GM12865 (cell line): ENCODE measurements at regions not wholly inside any gene's neighbourhood (a gene's known extent, or its start where the extent isn't known, plus 50 kb on each side); places are given as distances from the start of the nearest gene placed in this dataset.

Experiments used
- DNase-seq: peaks from one replicate; pipeline ENCODE4 v3.0.0; 2010; ENCODE audit warnings: low read depth
- H3K4me3 ChIP-seq: 2 replicates; pipeline ENCODE4 v1.5.1; 2011; ENCODE audit warnings: mild to moderate bottlenecking, low read depth, low read length, control low read depth
- CTCF ChIP-seq: IDR thresholded peaks from 2 replicates; pipeline ENCODE4 v1.5.1; 2011; ENCODE audit warnings: low read length, control low read depth, low read depth, inconsistent platforms; ENCODE audit not compliant: insufficient read depth; ENCODE audit errors: missing control alignments

GRCh38 chr18:24771300-24771699, 310.9 kb downstream of the HRH4 start:
- no peak for TF ChIP-seq CTCF
- no peak for DNase-seq
- H3K4me3 ChIP-seq: no peak overlapping the region

GRCh38 chr18:24773101-24773500, 312.7 kb downstream of the HRH4 start:
- no peak for TF ChIP-seq CTCF
- H3K4me3 ChIP-seq: no peak overlapping the region
- no peak for DNase-seq

GRCh38 chr18:24776019-24776418, 315.6 kb downstream of the HRH4 start:
- no peak for DNase-seq
- TF ChIP-seq CTCF: no peak
- H3K4me3 ChIP-seq: no peak overlapping the region

GRCh38 chr18:24778810-24779418, 318.5 kb downstream of the HRH4 start:
- no peak for TF ChIP-seq CTCF
- DNase-seq: no peak
- no peak overlapping the region for H3K4me3 ChIP-seq

GRCh38 chr18:24782566-24782965, 322.1 kb downstream of the HRH4 start:
- H3K4me3 ChIP-seq: no peak overlapping the region
- TF ChIP-seq CTCF: no peak

GRCh38 chr18:24785019-24785418, 324.6 kb downstream of the HRH4 start:
- TF ChIP-seq CTCF: no peak
- H3K4me3 ChIP-seq: no peak overlapping the region
- no peak for DNase-seq

More at GRCh38 chr18:24782566-24782965, 322.1 kb downstream of the HRH4 start:
- no peak for DNase-seq

GRCh38 chr18:24786027-24786426, 325.6 kb downstream of the HRH4 start:
- no peak for DNase-seq
- no peak overlapping the region for H3K4me3 ChIP-seq
- no peak for TF ChIP-seq CTCF
